Gastroesophageal sphincter (tissue), 3 donors: ENCODE measurements at regions not wholly inside any gene's neighbourhood (a gene's known extent, or its start where the extent isn't known, plus 50 kb on each side); places are given as distances from the start of the nearest gene placed in this dataset.

ENCODE experiments used
- EP300 ChIP-seq: sonication (generic); formaldehyde crosslinking; IDR thresholded peaks from one replicate; pipeline ENCODE4 v1.6.1; 2017; ENCODE audit warnings: antibody characterized with exemption, mild to moderate bottlenecking
- TF ChIP-seq, protein P1 (sequence below), 4 experiments: fragments of 200-600 bp in 2 of 4; fragments of 450-650 bp in 2 of 4; sonication (generic) in 1 of 4; IDR thresholded peaks; one replicate each; pipeline ENCODE4 v1.5.1; 2017 to 2019; ENCODE audit warnings: antibody characterized with exemption in 4 of 4, mild to moderate bottlenecking in 2 of 4, moderate library complexity in 2 of 4

- TF ChIP-seq, protein P1, sequence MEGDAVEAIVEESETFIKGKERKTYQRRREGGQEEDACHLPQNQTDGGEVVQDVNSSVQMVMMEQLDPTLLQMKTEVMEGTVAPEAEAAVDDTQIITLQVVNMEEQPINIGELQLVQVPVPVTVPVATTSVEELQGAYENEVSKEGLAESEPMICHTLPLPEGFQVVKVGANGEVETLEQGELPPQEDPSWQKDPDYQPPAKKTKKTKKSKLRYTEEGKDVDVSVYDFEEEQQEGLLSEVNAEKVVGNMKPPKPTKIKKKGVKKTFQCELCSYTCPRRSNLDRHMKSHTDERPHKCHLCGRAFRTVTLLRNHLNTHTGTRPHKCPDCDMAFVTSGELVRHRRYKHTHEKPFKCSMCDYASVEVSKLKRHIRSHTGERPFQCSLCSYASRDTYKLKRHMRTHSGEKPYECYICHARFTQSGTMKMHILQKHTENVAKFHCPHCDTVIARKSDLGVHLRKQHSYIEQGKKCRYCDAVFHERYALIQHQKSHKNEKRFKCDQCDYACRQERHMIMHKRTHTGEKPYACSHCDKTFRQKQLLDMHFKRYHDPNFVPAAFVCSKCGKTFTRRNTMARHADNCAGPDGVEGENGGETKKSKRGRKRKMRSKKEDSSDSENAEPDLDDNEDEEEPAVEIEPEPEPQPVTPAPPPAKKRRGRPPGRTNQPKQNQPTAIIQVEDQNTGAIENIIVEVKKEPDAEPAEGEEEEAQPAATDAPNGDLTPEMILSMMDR (IDR thresholded peaks at IDR 0.05) = no peak
- TF ChIP-seq EP300 = no peak
Observed at GRCh38 chr4:62548765-62549164, 1348.6 kb downstream of the ADGRL3 start.
